22Rv1 (cell line): ENCODE measurements at regions not wholly inside any gene's neighbourhood (a gene's known extent, or its start where the extent isn't known, plus 50 kb on each side); places are given as distances from the start of the nearest gene placed in this dataset.

Source experiments
- CTCF ChIP-seq: fragments of 450-650 bp; IDR thresholded peaks from 2 replicates; pipeline ENCODE4 v1.5.1; 2017; ENCODE audit warnings: mild to moderate bottlenecking
- ZFX ChIP-seq: fragments of 450-650 bp; IDR thresholded peaks from 2 replicates; pipeline ENCODE4 v1.6.1; 2017; ENCODE audit warnings: antibody characterized with exemption, borderline replicate concordance

GRCh38 chr2:122267947-122268346 lies 512.5 kb downstream of the TSN start:
- TF ChIP-seq CTCF (no peak), ZFX (no peak)
